H9 (cell line): ENCODE measurements at regions not wholly inside any gene's neighbourhood (a gene's known extent, or its start where the extent isn't known, plus 50 kb on each side); places are given as distances from the start of the nearest gene placed in this dataset.

Source experiments
- DNase-seq: peaks from one replicate; pipeline ENCODE4 v3.0.0-alpha.2; 2017
- H2AFZ ChIP-seq: one replicate; pipeline ENCODE4 v1.6.1; 2013; ENCODE audit warnings: mild to moderate bottlenecking, low read length, control low read depth, moderate library complexity
- H2AK5ac ChIP-seq: 2 replicates; pipeline ENCODE4 v1.6.1; 2013; ENCODE audit warnings: low read length, control low read depth, mixed read lengths; ENCODE audit not compliant: insufficient read length
- H2BK120ac ChIP-seq: one replicate; pipeline ENCODE4 v1.6.1; 2013; ENCODE audit warnings: low read depth, mild to moderate bottlenecking, low read length, control low read depth, inconsistent platforms; ENCODE audit not compliant: poor library complexity, severe bottlenecking
- H2BK12ac ChIP-seq: 2 replicates; pipeline ENCODE4 v1.6.1; 2013; ENCODE audit warnings: low read length, control low read depth, mixed read lengths, low read depth; ENCODE audit not compliant: insufficient read length
- H2BK15ac ChIP-seq: 2 replicates; pipeline ENCODE4 v1.6.1; 2013; ENCODE audit warnings: low read depth, low read length, control low read depth
- H2BK20ac ChIP-seq: one replicate; pipeline ENCODE4 v1.6.1; 2013; ENCODE audit warnings: low read depth, mild to moderate bottlenecking, low read length, control low read depth, inconsistent platforms; ENCODE audit not compliant: poor library complexity, severe bottlenecking
- H2BK5ac ChIP-seq: 2 replicates; pipeline ENCODE4 v1.6.1; 2013; ENCODE audit warnings: low read length, control low read depth, mixed read lengths; ENCODE audit not compliant: insufficient read length
- H3K14ac ChIP-seq: 2 replicates; pipeline ENCODE4 v1.6.1; 2013; ENCODE audit warnings: low read length, control low read depth; ENCODE audit not compliant: insufficient read depth
- H3K18ac ChIP-seq: 2 replicates; pipeline ENCODE4 v1.6.1; 2013; ENCODE audit warnings: low read depth, mild to moderate bottlenecking, mixed read lengths, low read length, control low read depth; ENCODE audit not compliant: insufficient read length
- H3K23ac ChIP-seq: 2 replicates; pipeline ENCODE4 v1.6.1; 2013; ENCODE audit warnings: low read length, control low read depth, mixed read lengths, low read depth; ENCODE audit not compliant: insufficient read length
- H3K23me2 ChIP-seq: 2 replicates; pipeline ENCODE4 v1.6.1; 2013; ENCODE audit warnings: low read depth, mild to moderate bottlenecking, mixed read lengths, low read length, control low read depth; ENCODE audit not compliant: insufficient read length, poor library complexity, severe bottlenecking
- H3K27ac ChIP-seq: 2 replicates; pipeline ENCODE4 v1.5.1; 2013; ENCODE audit warnings: low read length, control low read depth, mixed read lengths, low read depth; ENCODE audit not compliant: insufficient read length
- H3K27me3 ChIP-seq: 2 replicates; pipeline ENCODE4 v1.6.1; 2013; ENCODE audit warnings: low read length, control low read depth, inconsistent platforms; ENCODE audit not compliant: insufficient read depth
- H3K4ac ChIP-seq: 2 replicates; pipeline ENCODE4 v1.6.1; 2013; ENCODE audit warnings: low read depth, mild to moderate bottlenecking, control low read depth, inconsistent platforms, low read length, moderate library complexity
- H3K4me1 ChIP-seq: 2 replicates; pipeline ENCODE4 v1.6.1; 2013; ENCODE audit warnings: low read length, control low read depth, inconsistent platforms; ENCODE audit not compliant: insufficient read depth
- H3K4me2 ChIP-seq: 2 replicates; pipeline ENCODE4 v1.6.1; 2013; ENCODE audit warnings: low read length, control low read depth, mixed read lengths; ENCODE audit not compliant: insufficient read length, insufficient read depth
- H3K56ac ChIP-seq: 2 replicates; pipeline ENCODE4 v1.6.1; 2013; ENCODE audit warnings: low read depth, mild to moderate bottlenecking, mixed read lengths, low read length, control low read depth; ENCODE audit not compliant: insufficient read length
- H3K79me1 ChIP-seq: 2 replicates; pipeline ENCODE4 v1.6.1; 2013; ENCODE audit warnings: low read depth, mild to moderate bottlenecking, moderate library complexity, low read length, control low read depth, inconsistent platforms; ENCODE audit not compliant: insufficient read depth, poor library complexity, severe bottlenecking
- H3K79me2 ChIP-seq: 2 replicates; pipeline ENCODE4 v1.6.1; 2013; ENCODE audit warnings: low read length, control low read depth, inconsistent platforms; ENCODE audit not compliant: insufficient read depth
- H3K9ac ChIP-seq: 2 replicates; pipeline ENCODE4 v1.6.1; 2013; ENCODE audit warnings: low read length, control low read depth, mixed read lengths; ENCODE audit not compliant: insufficient read length; ENCODE audit errors: extremely low read depth
- H3K9me3 ChIP-seq: one replicate; pipeline ENCODE4 v1.6.1; 2013; ENCODE audit warnings: low read depth, low read length, inconsistent platforms; ENCODE audit not compliant: control insufficient read depth
- H3T11ph ChIP-seq: one replicate; pipeline ENCODE4 v1.6.1; 2013; ENCODE audit warnings: mild to moderate bottlenecking, low read length, control low read depth, inconsistent platforms
- H4K20me1 ChIP-seq: one replicate; pipeline ENCODE4 v1.6.1; 2013; ENCODE audit not compliant: control insufficient read depth, insufficient read length, insufficient read depth
- H4K5ac ChIP-seq: 2 replicates; pipeline ENCODE4 v1.6.1; 2013; ENCODE audit warnings: low read depth, mild to moderate bottlenecking, mixed read lengths, low read length, control low read depth; ENCODE audit not compliant: insufficient read length
- H4K8ac ChIP-seq: replicated peaks from 2 replicates; pipeline ENCODE4 v1.6.1; 2013; ENCODE audit warnings: low read length, control low read depth, mixed read lengths, low read depth; ENCODE audit not compliant: insufficient read length
- H4K91ac ChIP-seq: 2 replicates; pipeline ENCODE4 v1.6.1; 2013; ENCODE audit warnings: low read depth, mild to moderate bottlenecking, moderate library complexity, mixed read lengths, low read length, control low read depth; ENCODE audit not compliant: insufficient read length
- H3K27ac Mint-ChIP-seq, 3 experiments: 2 replicates in 2 of 3; 3 replicates in 1 of 3; pipeline ENCODE4 v1.8.0; 2020 to 2021; ENCODE audit warnings: mixed read lengths in 3 of 3, mild to moderate bottlenecking in 1 of 3, moderate library complexity in 1 of 3
- H3K27me3 Mint-ChIP-seq: 2 replicates; pipeline ENCODE4 v1.8.0; 2021; ENCODE audit warnings: low read depth, mild to moderate bottlenecking, moderate library complexity, mixed read lengths
- H3K36me3 Mint-ChIP-seq, 3 experiments: 2 replicates in 2 of 3; 3 replicates in 1 of 3; pipeline ENCODE4 v1.8.0; 2020 to 2021; ENCODE audit warnings: low read depth in 3 of 3, mixed read lengths in 3 of 3; ENCODE audit not compliant: insufficient read depth in 1 of 3
- H3K4me1 Mint-ChIP-seq, 2 experiments: 2 replicates each; pipeline ENCODE4 v1.8.0; 2020; ENCODE audit warnings: mixed read lengths in 2 of 2
- H3K4me3 Mint-ChIP-seq, 2 experiments: 2 replicates in 1 of 2; 3 replicates in 1 of 2; pipeline ENCODE4 v1.8.0; 2020 to 2021; ENCODE audit warnings: mild to moderate bottlenecking in 2 of 2, mixed read lengths in 2 of 2, moderate library complexity in 1 of 2
- H3K9me3 Mint-ChIP-seq, 2 experiments: 2 replicates in 1 of 2; 3 replicates in 1 of 2; pipeline ENCODE4 v1.8.0; 2020; ENCODE audit warnings: mild to moderate bottlenecking in 2 of 2, mixed read lengths in 2 of 2, moderate library complexity in 1 of 2
- CTCF ChIP-seq: fragments of 200-600 bp; sonication (generic); conservative IDR thresholded peaks from 3 replicates; pipeline ENCODE4 v1.8.0; 2021; ENCODE audit warnings: antibody characterized with exemption, mild to moderate bottlenecking
- WGBS: extraction: QIAGEN DNeasy Blood & Tissue Kit; methylation state at CpG from one replicate; pipeline ENCODE4 v1.1.7; 2013; ENCODE audit warnings: missing lambda C conversion rate, low lambda C conversion rate, mixed read lengths; ENCODE audit not compliant: insufficient read length; ENCODE audit errors: extremely low coverage; 5-methylcytosine and 5-hydroxymethylcytosine counted together

- H2BK15ac ChIP-seq, result no peak overlapping the region
- DNase-seq, result no peak
- no peak overlapping the region for H2BK12ac ChIP-seq
- no peak overlapping the region for H3K18ac ChIP-seq
- H3K4me1 ChIP-seq, result no peaks in the 10 kb centered on the region; the same call in 1 of the 2 replicates
- no peaks in the 10 kb centered on the region for H4K20me1 ChIP-seq
- no peak overlapping the region for H3K23ac ChIP-seq
- no peak for TF ChIP-seq CTCF
- no peaks in the 10 kb centered on the region for H3K79me2 ChIP-seq
- H2AK5ac ChIP-seq, result no peak overlapping the region
- no peak overlapping the region for H2AFZ ChIP-seq
- no peak overlapping the region for H3K27ac ChIP-seq
- no peak overlapping the region for H3K9ac ChIP-seq
- Mint-ChIP-seq H3K4me1 (peaks cover 0 to 8% of the 10 kb centered on the region in 2 experiments; a peak in 2 of 4 replicates), H3K27ac (no peak overlapping the region), H3K9me3 (peaks cover 63 to 73% of the 10 kb centered on the region in 2 experiments), H3K36me3 (peaks cover 0 to 24% (median 3%) of the 10 kb centered on the region in 3 experiments; a peak in 5 of 7 replicates), H3K27me3 (peaks cover 2% of the 10 kb centered on the region; the same call in 1 of the 2 replicates), H3K4me3 (no peak overlapping the region)
- H3K9me3 ChIP-seq, result peaks cover 44% of the 10 kb centered on the region
- H2BK20ac ChIP-seq, result no peak overlapping the region
- no peak overlapping the region for H3K14ac ChIP-seq
- no peak overlapping the region for H3K4ac ChIP-seq
- no peak overlapping the region for H2BK5ac ChIP-seq
- H3K56ac ChIP-seq, result no peak overlapping the region
- H3K27me3 ChIP-seq, result no peaks in the 10 kb centered on the region
- no peak overlapping the region for H4K8ac ChIP-seq
- no peak overlapping the region for H2BK120ac ChIP-seq
- H3T11ph ChIP-seq, result no peak overlapping the region
- no peak overlapping the region for H4K5ac ChIP-seq
- H3K79me1 ChIP-seq, result no peaks in the 10 kb centered on the region
- WGBS, result no CpG with 5 or more reads among the region's 2 CpGs
- no peak overlapping the region for H3K4me2 ChIP-seq
- H4K91ac ChIP-seq, result no peak overlapping the region
- H3K23me2 ChIP-seq, result no peaks in the 10 kb centered on the region
Measured at GRCh38 chr2:90077948-90078347, 1386.5 kb downstream of the RPIA start.
